ENCODE measurements at regions not wholly inside any gene's neighbourhood (a gene's known extent, or its start where the extent isn't known, plus 50 kb on each side); places are given as distances from the start of the nearest gene placed in this dataset.
"Not testable (repeated sequence)": the region's sequence is repeated elsewhere in the genome, so short reads cannot be mapped to it uniquely, and the experiment has no call there.

DNA sequence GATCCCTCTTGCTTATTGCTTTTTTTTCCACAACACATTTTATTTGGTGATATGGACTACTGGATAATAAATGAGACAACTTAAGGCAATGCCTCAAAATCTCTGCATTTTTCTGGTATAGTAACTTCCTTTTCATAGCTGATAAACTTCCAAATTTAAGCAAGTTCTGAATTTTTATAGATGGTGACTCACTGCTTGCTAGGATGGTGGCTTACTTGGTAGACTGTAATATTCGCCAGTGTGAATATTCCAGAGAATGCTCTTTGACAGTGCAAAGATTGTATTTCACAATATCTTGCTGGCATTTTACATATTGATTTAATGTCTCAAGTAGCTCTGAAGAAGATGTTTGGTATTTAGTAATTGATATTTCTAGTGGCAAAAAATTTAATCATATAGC, 472.4 kb downstream of the TFEC start:
- 79 to 92% (median 86%) methylated on average over 1 of the region's 1 CpG for WGBS, 3 donors
- H3K4me1 ChIP-seq (ENCODE audit: insufficient read depth), result peaks cover 3% of the 10 kb centered on the region
- TF ChIP-seq EP300 (IDR thresholded peaks at IDR 0.05) (no peak), POLR2A (IDR thresholded peaks at IDR 0.05) (no peak)
- TF ChIP-seq, protein P1, sequence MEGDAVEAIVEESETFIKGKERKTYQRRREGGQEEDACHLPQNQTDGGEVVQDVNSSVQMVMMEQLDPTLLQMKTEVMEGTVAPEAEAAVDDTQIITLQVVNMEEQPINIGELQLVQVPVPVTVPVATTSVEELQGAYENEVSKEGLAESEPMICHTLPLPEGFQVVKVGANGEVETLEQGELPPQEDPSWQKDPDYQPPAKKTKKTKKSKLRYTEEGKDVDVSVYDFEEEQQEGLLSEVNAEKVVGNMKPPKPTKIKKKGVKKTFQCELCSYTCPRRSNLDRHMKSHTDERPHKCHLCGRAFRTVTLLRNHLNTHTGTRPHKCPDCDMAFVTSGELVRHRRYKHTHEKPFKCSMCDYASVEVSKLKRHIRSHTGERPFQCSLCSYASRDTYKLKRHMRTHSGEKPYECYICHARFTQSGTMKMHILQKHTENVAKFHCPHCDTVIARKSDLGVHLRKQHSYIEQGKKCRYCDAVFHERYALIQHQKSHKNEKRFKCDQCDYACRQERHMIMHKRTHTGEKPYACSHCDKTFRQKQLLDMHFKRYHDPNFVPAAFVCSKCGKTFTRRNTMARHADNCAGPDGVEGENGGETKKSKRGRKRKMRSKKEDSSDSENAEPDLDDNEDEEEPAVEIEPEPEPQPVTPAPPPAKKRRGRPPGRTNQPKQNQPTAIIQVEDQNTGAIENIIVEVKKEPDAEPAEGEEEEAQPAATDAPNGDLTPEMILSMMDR (IDR thresholded peaks at IDR 0.05), result no peak
- intact Hi-C loops (cut with DNase I), result no loop called here
- no peak for DNase-seq
- H3K9me3 ChIP-seq, result no peaks in the 10 kb centered on the region
- H3K27me3 ChIP-seq, result no peaks in the 10 kb centered on the region
- H3K27ac ChIP-seq, result no peak overlapping the region
- no peak overlapping the region for H3K4me3 ChIP-seq
- H3K36me3 ChIP-seq, result no peaks in the 10 kb centered on the region

GRCh38 chr7:115557296-115557695, 473.3 kb downstream of the TFEC start:
- H3K9me3 ChIP-seq; H3K27me3 ChIP-seq; H3K27ac ChIP-seq; H3K36me3 ChIP-seq; H3K4me1 ChIP-seq (ENCODE audit: insufficient read depth); intact Hi-C loops (cut with DNase I); H3K4me3 ChIP-seq; DNase-seq: not testable (repeated sequence)
- 89 to 96% (median 96%) methylated on average over 2 of the region's 2 CpGs for WGBS, 3 donors

- Histone ChIP-seq H3K27ac (no peak overlapping the region), H3K4me1 (ENCODE audit: insufficient read depth) (no peaks in the 10 kb centered on the region), H3K36me3 (no peaks in the 10 kb centered on the region), H3K9me3 (no peaks in the 10 kb centered on the region), H3K4me3 (no peak overlapping the region), H3K27me3 (no peaks in the 10 kb centered on the region)
- 77 to 92% (median 87%) methylated on average over 4 of the region's 4 CpGs for WGBS, 3 donors
- TF ChIP-seq, protein P1 (IDR thresholded peaks at IDR 0.05), result no peak
- TF ChIP-seq EP300 (IDR thresholded peaks at IDR 0.05) (no peak), POLR2A (IDR thresholded peaks at IDR 0.05) (no peak)
- intact Hi-C loops (cut with DNase I), result no loop called here
- DNase-seq, result no peak
Measured at GRCh38 chr7:115552766-115553165, 477.8 kb downstream of the TFEC start.

- no peak for TF ChIP-seq EP300 (IDR thresholded peaks at IDR 0.05)
- TF ChIP-seq, protein P1 (IDR thresholded peaks at IDR 0.05), result no peak
- TF ChIP-seq POLR2A (IDR thresholded peaks at IDR 0.05), result no peak
- 75 to 85% (median 81%) methylated on average over 2 of the region's 2 CpGs for WGBS, 3 donors
- no peaks in the 10 kb centered on the region for H3K27me3 ChIP-seq
- H3K4me1 ChIP-seq (ENCODE audit: insufficient read depth), result no peaks in the 10 kb centered on the region
- DNase-seq, result no peak
- H3K27ac ChIP-seq, result no peak overlapping the region
- H3K36me3 ChIP-seq, result no peaks in the 10 kb centered on the region
- intact Hi-C loops (cut with DNase I), result no loop called here
- H3K4me3 ChIP-seq, result no peak overlapping the region
- no peaks in the 10 kb centered on the region for H3K9me3 ChIP-seq
Measured at GRCh38 chr7:115549910-115550309, 480.7 kb downstream of the TFEC start.

- intact Hi-C loops (cut with DNase I), result no loop called here
- no peak overlapping the region for H3K4me3 ChIP-seq
- H3K4me1 ChIP-seq (ENCODE audit: insufficient read depth), result no peaks in the 10 kb centered on the region
- no peak for DNase-seq
- no peaks in the 10 kb centered on the region for H3K27me3 ChIP-seq
- WGBS, 3 donors, result 79 to 89% (median 85%) methylated on average over 1 of the region's 1 CpG
- no peak overlapping the region for H3K27ac ChIP-seq
- TF ChIP-seq EP300 (IDR thresholded peaks at IDR 0.05), result no peak
- TF ChIP-seq, protein P1 (IDR thresholded peaks at IDR 0.05), result no peak
- no peak for TF ChIP-seq POLR2A (IDR thresholded peaks at IDR 0.05)
- H3K9me3 ChIP-seq, result no peaks in the 10 kb centered on the region
- no peaks in the 10 kb centered on the region for H3K36me3 ChIP-seq
Measured at GRCh38 chr7:115548756-115549155, 481.8 kb downstream of the TFEC start.

Data from ovary (tissue), 7 donors.